Smooth muscle cell (in vitro differentiated cells): ENCODE measurements at regions not wholly inside any gene's neighbourhood (a gene's known extent, or its start where the extent isn't known, plus 50 kb on each side); places are given as distances from the start of the nearest gene placed in this dataset.

Source experiments
- DNase-seq: peaks from one replicate; lab custom pipeline; 2025; ENCODE audit not compliant: unreplicated experiment; lab: John Stamatoyannopoulos, UW
- H2AFZ ChIP-seq: fragments of 200-600 bp; sonication (generic); 2 replicates; pipeline ENCODE4 v1.6.0; 2016; ENCODE audit warnings: antibody characterized with exemption, low read depth, mild to moderate bottlenecking
- H3F3A ChIP-seq: fragments of 200-600 bp; sonication (generic); 2 replicates; pipeline ENCODE4 v1.6.0; 2017; ENCODE audit warnings: antibody characterized with exemption, low read depth
- H3K27ac ChIP-seq: fragments of 200-600 bp; sonication (generic); 2 replicates; pipeline ENCODE4 v1.5.1; 2016; ENCODE audit warnings: low read depth, mild to moderate bottlenecking
- H3K27me3 ChIP-seq: fragments of 200-600 bp; sonication (generic); 2 replicates; pipeline ENCODE4 v1.6.1; 2016; ENCODE audit warnings: low read depth, mild to moderate bottlenecking
- H3K36me3 ChIP-seq: fragments of 200-600 bp; sonication (generic); 2 replicates; pipeline ENCODE4 v1.5.1; 2016; ENCODE audit warnings: low read depth
- H3K4me1 ChIP-seq: fragments of 200-600 bp; sonication (generic); 2 replicates; pipeline ENCODE4 v1.5.1; 2016; ENCODE audit warnings: low read depth
- H3K4me2 ChIP-seq: fragments of 200-600 bp; sonication (generic); 2 replicates; pipeline ENCODE4 v1.6.0; 2016; ENCODE audit warnings: mild to moderate bottlenecking
- H3K4me3 ChIP-seq: fragments of 200-600 bp; sonication (generic); 2 replicates; pipeline ENCODE4 v1.5.1; 2016; ENCODE audit warnings: mild to moderate bottlenecking
- H3K79me2 ChIP-seq: fragments of 200-600 bp; sonication (generic); 2 replicates; pipeline ENCODE4 v1.6.0; 2016; ENCODE audit warnings: low read depth, mild to moderate bottlenecking
- H3K9ac ChIP-seq: fragments of 200-600 bp; sonication (generic); 2 replicates; pipeline ENCODE4 v1.6.0; 2016; ENCODE audit warnings: low read depth
- H3K9me3 ChIP-seq: fragments of 200-600 bp; sonication (generic); replicated peaks from 2 replicates; pipeline ENCODE4 v1.5.1; 2016; ENCODE audit warnings: low read depth
- H4K20me1 ChIP-seq: fragments of 200-600 bp; sonication (generic); 2 replicates; pipeline ENCODE4 v1.6.0; 2016; ENCODE audit warnings: low read depth
- WGBS: methylation state at CpG from one replicate; pipeline ENCODE4 v1.1.7; 2016; ENCODE audit warnings: low lambda C conversion rate; 5-methylcytosine and 5-hydroxymethylcytosine counted together
- TF ChIP-seq, protein P1 (sequence below): fragments of 200-600 bp; sonication (generic); IDR thresholded peaks from 2 replicates; pipeline ENCODE4 v1.5.1; 2017; ENCODE audit warnings: borderline replicate concordance, mild to moderate bottlenecking, antibody characterized with exemption; ENCODE audit not compliant: insufficient read depth, poor library complexity, severe bottlenecking

DNA sequence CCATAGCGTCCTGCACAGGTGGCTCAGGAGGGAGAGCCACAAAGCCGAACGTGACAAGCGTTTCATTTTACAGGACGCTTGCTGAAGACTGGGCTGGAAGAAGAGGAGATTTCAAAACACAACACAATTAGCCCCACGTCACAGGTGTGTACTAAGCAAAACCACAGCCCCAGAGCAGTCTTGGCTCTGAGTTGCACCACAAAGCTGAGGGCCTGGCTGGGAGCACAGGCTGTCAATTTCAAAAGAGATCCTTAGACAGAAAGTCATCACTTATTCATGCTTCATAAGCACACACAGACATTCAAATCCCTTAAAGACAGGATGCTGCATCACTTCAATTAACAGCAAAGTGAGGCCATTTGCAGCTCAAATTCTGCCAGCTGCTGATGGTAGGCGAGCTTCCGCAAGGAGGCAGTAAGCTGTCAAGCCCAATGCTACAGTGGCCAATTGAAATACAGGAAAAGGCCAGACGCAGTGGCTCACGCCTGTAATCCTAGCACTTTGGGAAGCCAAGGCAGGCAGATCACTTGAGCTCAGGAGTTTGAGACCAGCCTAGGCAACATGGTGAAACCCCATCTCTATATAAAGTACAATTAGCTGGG is 79.6 kb downstream of the SKA1 start:
- Histone ChIP-seq H3K4me3 (no peak overlapping the region), H3K36me3 (no peaks in the 10 kb centered on the region), H4K20me1 (no peaks in the 10 kb centered on the region), H3F3A (no peaks in the 10 kb centered on the region), H3K27me3 (no peaks in the 10 kb centered on the region), H3K79me2 (no peaks in the 10 kb centered on the region), H3K4me2 (no peak overlapping the region), H3K4me1 (no peaks in the 10 kb centered on the region), H2AFZ (no peak overlapping the region), H3K9me3 (no peaks in the 10 kb centered on the region), H3K9ac (no peak overlapping the region), H3K27ac (peak overlapping the region; percentile 5)
- no peak for DNase-seq
- TF ChIP-seq, protein P1, sequence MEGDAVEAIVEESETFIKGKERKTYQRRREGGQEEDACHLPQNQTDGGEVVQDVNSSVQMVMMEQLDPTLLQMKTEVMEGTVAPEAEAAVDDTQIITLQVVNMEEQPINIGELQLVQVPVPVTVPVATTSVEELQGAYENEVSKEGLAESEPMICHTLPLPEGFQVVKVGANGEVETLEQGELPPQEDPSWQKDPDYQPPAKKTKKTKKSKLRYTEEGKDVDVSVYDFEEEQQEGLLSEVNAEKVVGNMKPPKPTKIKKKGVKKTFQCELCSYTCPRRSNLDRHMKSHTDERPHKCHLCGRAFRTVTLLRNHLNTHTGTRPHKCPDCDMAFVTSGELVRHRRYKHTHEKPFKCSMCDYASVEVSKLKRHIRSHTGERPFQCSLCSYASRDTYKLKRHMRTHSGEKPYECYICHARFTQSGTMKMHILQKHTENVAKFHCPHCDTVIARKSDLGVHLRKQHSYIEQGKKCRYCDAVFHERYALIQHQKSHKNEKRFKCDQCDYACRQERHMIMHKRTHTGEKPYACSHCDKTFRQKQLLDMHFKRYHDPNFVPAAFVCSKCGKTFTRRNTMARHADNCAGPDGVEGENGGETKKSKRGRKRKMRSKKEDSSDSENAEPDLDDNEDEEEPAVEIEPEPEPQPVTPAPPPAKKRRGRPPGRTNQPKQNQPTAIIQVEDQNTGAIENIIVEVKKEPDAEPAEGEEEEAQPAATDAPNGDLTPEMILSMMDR: no peak
- 63% methylated on average over 10 of the region's 10 CpGs for WGBS

DNA sequence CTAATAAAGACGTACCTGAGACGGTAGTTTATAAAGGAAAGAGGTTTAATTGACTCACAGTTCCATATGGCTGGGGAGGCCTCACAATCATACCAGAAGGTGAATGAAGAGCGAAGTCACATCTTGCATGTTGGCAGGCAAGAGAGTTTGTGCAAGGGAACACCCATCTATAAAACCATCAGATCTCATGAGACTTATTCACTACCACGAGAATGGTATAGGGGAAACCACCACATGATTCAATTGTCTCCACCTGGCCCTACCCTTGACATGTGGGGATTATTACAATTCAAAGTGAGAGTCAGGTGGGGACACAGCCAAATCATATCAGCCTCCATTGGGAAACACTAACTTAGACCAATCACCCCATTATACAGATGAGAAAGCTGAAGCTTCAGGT is 81.4 kb downstream of the SKA1 start:
- no peaks in the 10 kb centered on the region for H3K4me1 ChIP-seq
- no peak overlapping the region for H3K27ac ChIP-seq
- no peaks in the 10 kb centered on the region for H3K36me3 ChIP-seq
- no peaks in the 10 kb centered on the region for H4K20me1 ChIP-seq
- no peak for DNase-seq
- H3K79me2 ChIP-seq: no peaks in the 10 kb centered on the region
- no peaks in the 10 kb centered on the region for H3K27me3 ChIP-seq
- H3K4me3 ChIP-seq: no peak overlapping the region
- H3K4me2 ChIP-seq: no peak overlapping the region
- H2AFZ ChIP-seq: no peak overlapping the region
- WGBS: 88% methylated on average over 4 of the region's 4 CpGs
- TF ChIP-seq, protein P1: no peak
- no peak overlapping the region for H3K9ac ChIP-seq
- H3K9me3 ChIP-seq: no peaks in the 10 kb centered on the region
- no peaks in the 10 kb centered on the region for H3F3A ChIP-seq

DNA sequence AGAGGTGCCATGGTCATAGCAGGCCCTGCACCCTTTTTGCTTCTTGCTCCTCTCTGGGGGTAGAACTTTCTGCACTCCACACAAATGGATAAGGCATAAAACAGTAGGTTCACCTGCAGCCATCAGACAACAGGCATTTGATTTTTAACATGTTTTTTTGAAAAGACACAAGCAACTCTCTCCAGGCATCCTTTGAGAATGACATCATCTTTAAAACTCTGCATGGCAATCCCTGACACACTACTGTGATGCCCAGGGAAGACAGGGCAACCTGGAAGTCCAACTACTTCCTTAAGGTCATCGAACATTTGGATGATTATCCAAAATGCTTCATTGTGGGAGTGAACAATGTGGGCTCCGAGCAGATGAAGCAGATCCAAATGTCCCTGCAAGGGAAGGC is 82.8 kb downstream of the SKA1 start:
- Histone ChIP-seq H2AFZ (no peak overlapping the region), H4K20me1 (no peaks in the 10 kb centered on the region), H3K4me2 (no peak overlapping the region), H3K9ac (no peak overlapping the region), H3K27me3 (no peaks in the 10 kb centered on the region), H3K36me3 (no peaks in the 10 kb centered on the region), H3K4me3 (no peak overlapping the region), H3K9me3 (no peaks in the 10 kb centered on the region), H3K79me2 (no peaks in the 10 kb centered on the region), H3K27ac (no peak overlapping the region), H3F3A (no peaks in the 10 kb centered on the region), H3K4me1 (no peaks in the 10 kb centered on the region)
- WGBS: 84% methylated on average over 2 of the region's 2 CpGs
- no peak for DNase-seq
- TF ChIP-seq, protein P1: no peak

DNA sequence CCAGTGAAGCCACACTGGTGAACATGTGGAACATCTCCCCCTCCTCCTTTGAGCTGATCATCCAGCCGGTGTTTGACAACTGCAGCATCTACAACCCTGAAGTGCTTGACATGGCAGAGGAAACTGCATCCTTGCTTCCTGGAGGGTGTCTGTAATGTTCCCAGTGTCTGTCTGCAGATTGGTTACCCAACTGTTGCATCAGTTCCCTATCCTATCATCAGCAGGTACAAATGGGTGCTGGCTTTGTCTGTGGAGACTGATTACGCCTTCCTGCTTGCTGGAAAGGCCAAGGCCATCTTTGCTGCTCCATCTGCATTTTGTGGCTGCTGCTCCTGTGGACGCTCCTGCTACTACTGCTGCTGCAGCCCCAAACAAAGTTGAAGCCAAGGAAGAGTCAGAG is 83.5 kb downstream of the SKA1 start:
- no peaks in the 10 kb centered on the region for H3K36me3 ChIP-seq
- H3K9me3 ChIP-seq: no peaks in the 10 kb centered on the region
- TF ChIP-seq, protein P1: no peak
- no peaks in the 10 kb centered on the region for H3K27me3 ChIP-seq
- H3K9ac ChIP-seq: no peak overlapping the region
- H4K20me1 ChIP-seq: no peaks in the 10 kb centered on the region
- H3K79me2 ChIP-seq: no peaks in the 10 kb centered on the region
- H3K4me3 ChIP-seq: no peak overlapping the region
- no peak for DNase-seq
- no peaks in the 10 kb centered on the region for H3K4me1 ChIP-seq
- H3K4me2 ChIP-seq: no peak overlapping the region
- H3K27ac ChIP-seq: no peak overlapping the region
- no peaks in the 10 kb centered on the region for H3F3A ChIP-seq
- no peak overlapping the region for H2AFZ ChIP-seq
- WGBS: 90% methylated on average over 3 of the region's 3 CpGs
